ENCODE measurements at regions not wholly inside any gene's neighbourhood (a gene's known extent, or its start where the extent isn't known, plus 50 kb on each side); places are given as distances from the start of the nearest gene placed in this dataset.

DNA sequence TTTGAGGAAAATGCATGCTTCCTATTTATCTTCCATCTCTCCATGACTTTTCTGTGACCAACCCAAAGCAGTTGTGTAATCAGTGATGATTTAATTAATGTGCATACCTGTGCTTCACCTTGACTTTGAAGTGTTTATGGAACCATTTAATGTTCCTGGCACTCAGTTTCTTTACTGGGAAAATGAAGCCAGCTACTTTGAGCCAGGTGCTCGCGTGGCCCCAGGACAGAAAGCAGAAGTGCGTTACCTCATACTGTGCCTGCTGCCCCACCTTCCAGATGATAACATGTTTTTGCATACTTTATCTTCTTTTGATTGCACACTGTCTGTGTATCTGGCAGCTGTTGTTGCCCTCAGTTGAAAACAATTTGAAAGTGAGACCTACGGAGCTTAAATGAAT is 61.3 kb downstream of the PMAIP1 start:
- DNase-seq (ENCODE audit: low read depth) = no peak

DNA sequence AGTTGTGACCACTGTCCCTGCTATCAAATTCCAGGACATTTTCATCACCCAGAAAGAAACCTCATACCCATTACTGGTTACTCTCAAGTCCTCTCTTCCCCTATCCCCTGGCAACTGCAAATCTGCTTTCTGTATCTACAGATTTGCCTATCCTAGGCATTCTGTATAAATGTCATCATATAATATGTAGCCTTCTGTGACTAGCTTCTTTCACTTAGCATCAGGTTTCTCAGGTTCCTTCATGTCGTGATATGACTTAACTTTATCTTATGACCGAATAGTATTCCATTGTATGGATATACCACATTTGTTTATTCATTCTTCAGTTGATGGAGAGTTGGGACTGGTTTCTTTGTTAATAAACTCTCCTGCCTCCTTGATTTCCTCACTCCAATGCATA is 60.5 kb downstream of the PMAIP1 start:
- no peak for DNase-seq (ENCODE audit: low read depth)

GRCh38 chr18:59959606-59960005 is 59.8 kb downstream of the PMAIP1 start:
- no peak for DNase-seq (ENCODE audit: low read depth)

DNA sequence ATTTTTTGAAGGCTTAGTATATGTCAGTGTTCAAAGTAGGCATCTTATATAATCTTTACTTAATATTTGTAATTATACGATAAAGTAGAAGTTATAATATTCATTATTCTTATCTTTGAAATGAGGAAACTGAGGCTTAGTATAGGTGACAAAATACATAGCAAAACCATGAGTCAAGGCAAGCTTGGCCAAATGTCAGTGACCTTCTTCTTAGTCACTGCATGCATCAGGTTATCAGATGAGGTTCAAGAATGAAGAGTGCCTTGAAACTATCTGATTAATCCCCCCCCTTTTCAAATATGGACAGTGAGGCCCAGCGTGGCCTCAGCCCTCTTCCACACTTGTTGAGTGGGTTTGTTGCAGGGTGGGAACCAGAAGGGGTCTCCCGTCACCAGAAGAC is 59.3 kb downstream of the PMAIP1 start:
- no peak for DNase-seq (ENCODE audit: low read depth)

DNA sequence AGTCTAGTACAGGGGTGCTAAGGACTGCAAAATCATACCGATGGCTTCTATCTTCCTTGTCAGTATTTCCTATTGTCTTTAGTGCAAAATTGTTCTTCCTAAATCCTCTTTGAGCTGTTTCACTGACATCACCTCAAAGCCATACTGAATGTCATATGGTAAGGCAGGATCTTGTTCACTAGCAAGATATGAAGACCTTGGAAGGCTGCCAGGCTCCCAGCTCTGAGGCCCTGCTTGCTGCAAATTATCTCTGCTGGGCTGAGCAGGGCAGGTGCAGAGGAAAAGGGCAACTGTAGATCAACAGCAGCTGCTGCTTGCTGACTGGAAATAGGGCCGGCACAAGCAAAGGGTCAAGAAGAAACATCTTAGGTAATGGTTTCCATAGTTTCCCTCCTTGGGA is 58.2 kb downstream of the PMAIP1 start:
- no peak for DNase-seq (ENCODE audit: low read depth)

DNA sequence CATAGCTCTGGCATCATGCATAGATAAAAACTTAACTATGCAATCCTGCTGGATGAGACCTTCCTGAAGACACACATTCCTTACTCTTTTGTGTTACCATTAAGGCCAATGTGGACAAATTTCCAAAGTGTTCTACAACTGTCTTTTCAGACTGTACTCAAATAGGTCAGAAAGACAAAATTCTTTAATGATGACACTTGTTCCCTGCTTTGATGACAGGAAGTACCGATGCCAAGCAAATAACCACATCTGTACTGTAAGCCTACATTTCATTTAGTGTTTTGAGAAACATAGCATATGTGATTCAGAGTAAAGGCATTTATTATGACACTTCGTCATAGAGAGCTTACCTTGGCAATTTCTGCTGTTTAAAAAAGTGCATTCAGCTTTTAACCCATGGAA is 55.0 kb downstream of the PMAIP1 start:
- DNase-seq (ENCODE audit: low read depth) = no peak

DNA sequence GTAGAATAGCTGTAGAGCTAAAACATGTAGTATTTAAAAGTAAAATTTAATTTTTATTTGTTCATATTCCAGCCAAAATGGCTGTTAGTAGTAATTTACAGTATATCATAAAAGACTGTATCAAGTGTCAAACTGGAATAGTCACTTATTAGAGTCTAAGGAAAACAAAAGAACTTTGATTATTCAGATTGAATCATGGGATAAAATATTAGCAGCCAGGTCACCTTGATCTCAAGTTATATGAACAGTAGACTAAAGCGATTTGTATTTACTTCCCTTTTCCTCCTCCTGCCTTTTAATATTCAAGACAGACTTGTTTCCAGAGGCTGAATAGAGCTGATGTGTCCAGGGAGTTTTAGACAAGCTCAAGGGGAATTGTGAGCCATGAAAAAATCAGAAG is 54.4 kb downstream of the PMAIP1 start:
- no peak for DNase-seq (ENCODE audit: low read depth)

All from activated T-cell treated with anti-CD3 and anti-CD28 coated beads for 48 hours (primary cell).